ENCODE measurements at regions not wholly inside any gene's neighbourhood (a gene's known extent, or its start where the extent isn't known, plus 50 kb on each side); places are given as distances from the start of the nearest gene placed in this dataset.
"Not testable (repeated sequence)": the region's sequence is repeated elsewhere in the genome, so short reads cannot be mapped to it uniquely, and the experiment has no call there.

DNA sequence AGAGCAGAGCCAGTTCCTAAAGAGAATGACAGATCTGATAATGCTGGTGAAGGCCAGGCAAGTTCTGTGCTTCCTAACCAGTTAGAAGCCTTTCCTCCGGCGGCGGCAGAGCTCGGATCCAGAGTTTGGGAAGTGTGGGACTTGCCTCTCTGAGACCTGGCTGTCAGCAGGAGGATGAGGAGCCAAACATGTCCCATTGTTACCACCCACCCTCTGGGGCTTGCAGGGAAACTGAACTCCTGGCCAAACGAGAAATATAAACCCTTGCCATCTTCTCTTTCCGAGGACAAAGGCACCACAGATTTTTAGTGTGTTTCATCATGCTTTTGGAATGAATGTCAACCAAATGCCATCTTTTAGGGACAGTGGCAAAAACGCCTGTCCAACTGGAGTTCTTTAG lies 80.2 kb upstream of the SMURF2 start:
- peaks cover 14% of the 10 kb centered on the region for H3K4me1 ChIP-seq
- no peak overlapping the region for H3K4me2 ChIP-seq
- no peak overlapping the region for H3K9ac ChIP-seq
- no peak overlapping the region for H3K4me3 ChIP-seq
- no peak for TF ChIP-seq Cebpa-rat (IDR thresholded peaks at IDR 0.05)
- no peaks in the 10 kb centered on the region for H3K36me3 ChIP-seq
- no peaks in the 10 kb centered on the region for H4K20me1 ChIP-seq
- H3K9me3 ChIP-seq: no peaks in the 10 kb centered on the region
- no peaks in the 10 kb centered on the region; the same call in 1 of the 2 replicates for H3K27me3 ChIP-seq
- H3K27ac ChIP-seq: no peak overlapping the region

- H3K36me3 ChIP-seq, H3K27ac ChIP-seq, H3K4me2 ChIP-seq, H3K9me3 ChIP-seq, H4K20me1 ChIP-seq, H3K27me3 ChIP-seq, H3K9ac ChIP-seq, H3K4me3 ChIP-seq: not testable (repeated sequence)
- H3K4me1 ChIP-seq: peaks cover 14% of the 10 kb centered on the region
Observed at GRCh38 chr17:64741916-64742315, 79.8 kb upstream of the SMURF2 start.

DNA sequence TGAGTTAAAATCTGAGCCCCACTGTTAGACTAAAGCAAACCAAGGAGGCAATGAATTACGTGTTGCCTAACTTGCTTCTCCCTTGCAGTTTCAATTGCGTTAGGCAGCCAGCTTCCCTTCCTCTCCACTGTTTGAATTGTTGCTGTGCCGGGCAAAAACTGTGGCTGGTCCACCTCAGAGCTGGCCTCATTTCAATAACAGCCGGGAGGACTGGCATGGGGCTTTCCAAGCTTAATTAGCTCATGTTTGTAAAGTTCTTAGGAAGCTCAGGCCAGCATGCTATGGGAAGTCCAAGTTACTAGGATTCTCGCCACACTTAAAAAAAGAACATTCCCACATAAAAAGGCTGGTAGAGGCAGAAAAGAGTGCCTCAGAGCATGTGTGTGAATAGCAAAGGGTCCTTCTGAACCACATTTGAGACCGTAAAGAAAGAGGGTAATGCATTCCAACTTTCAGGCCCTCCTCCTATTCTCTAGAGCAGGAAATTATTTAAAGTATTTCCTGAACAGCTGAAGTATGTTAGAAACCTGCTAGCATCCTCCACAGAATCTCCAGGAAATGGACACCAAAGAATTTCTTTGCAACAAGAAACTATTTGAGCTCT lies 79.0 kb upstream of the SMURF2 start:
- Histone ChIP-seq H3K9ac (no peak overlapping the region), H3K4me1 (peaks cover 14% of the 10 kb centered on the region), H3K27ac (no peak overlapping the region), H3K27me3 (no peaks in the 10 kb centered on the region; the same call in 1 of the 2 replicates), H3K9me3 (no peaks in the 10 kb centered on the region), H3K4me3 (no peak overlapping the region), H3K4me2 (peak overlapping the region; percentile 59), H3K36me3 (no peaks in the 10 kb centered on the region), H4K20me1 (no peaks in the 10 kb centered on the region)
- no peak for TF ChIP-seq Cebpa-rat (IDR thresholded peaks at IDR 0.05)

GRCh38 chr17:64739316-64740058 lies 77.4 kb upstream of the SMURF2 start:
- Histone ChIP-seq H4K20me1 (no peaks in the 10 kb centered on the region), H3K4me3 (no peak overlapping the region), H3K36me3 (no peaks in the 10 kb centered on the region), H3K27me3 (no peaks in the 10 kb centered on the region; the same call in 1 of the 2 replicates), H3K9me3 (no peaks in the 10 kb centered on the region), H3K9ac (no peak overlapping the region), H3K27ac (no peak overlapping the region), H3K4me1 (peaks cover 14% of the 10 kb centered on the region), H3K4me2 (no peak overlapping the region)
- TF ChIP-seq Cebpa-rat (IDR thresholded peaks at IDR 0.05): no peak

GRCh38 chr17:64736804-64737492 lies 74.8 kb upstream of the SMURF2 start:
- no peaks in the 10 kb centered on the region; the same call in 1 of the 2 replicates for H3K27me3 ChIP-seq
- H3K9me3 ChIP-seq: no peaks in the 10 kb centered on the region
- H3K4me2 ChIP-seq: no peak overlapping the region
- no peaks in the 10 kb centered on the region for H4K20me1 ChIP-seq
- H3K27ac ChIP-seq: no peak overlapping the region
- TF ChIP-seq Cebpa-rat (IDR thresholded peaks at IDR 0.05): no peak
- no peaks in the 10 kb centered on the region for H3K36me3 ChIP-seq
- H3K4me1 ChIP-seq: peaks cover 14% of the 10 kb centered on the region
- no peak overlapping the region for H3K9ac ChIP-seq
- no peak overlapping the region for H3K4me3 ChIP-seq

- Histone ChIP-seq H3K4me1 (no peaks in the 10 kb centered on the region), H4K20me1 (no peaks in the 10 kb centered on the region), H3K9me3 (no peaks in the 10 kb centered on the region), H3K4me3 (no peak overlapping the region), H3K9ac (no peak overlapping the region), H3K4me2 (no peak overlapping the region), H3K36me3 (no peaks in the 10 kb centered on the region), H3K27ac (no peak overlapping the region), H3K27me3 (no peaks in the 10 kb centered on the region)
- TF ChIP-seq Cebpa-rat (IDR thresholded peaks at IDR 0.05): no peak
Observed at GRCh38 chr17:64732336-64733006, 70.4 kb upstream of the SMURF2 start.

GRCh38 chr17:64730023-64730422 lies 67.9 kb upstream of the SMURF2 start:
- H3K9me3 ChIP-seq, H3K36me3 ChIP-seq, H3K4me1 ChIP-seq, H3K27me3 ChIP-seq, H3K4me3 ChIP-seq, H3K4me2 ChIP-seq, H3K27ac ChIP-seq, H3K9ac ChIP-seq, H4K20me1 ChIP-seq: not testable (repeated sequence)

DNA sequence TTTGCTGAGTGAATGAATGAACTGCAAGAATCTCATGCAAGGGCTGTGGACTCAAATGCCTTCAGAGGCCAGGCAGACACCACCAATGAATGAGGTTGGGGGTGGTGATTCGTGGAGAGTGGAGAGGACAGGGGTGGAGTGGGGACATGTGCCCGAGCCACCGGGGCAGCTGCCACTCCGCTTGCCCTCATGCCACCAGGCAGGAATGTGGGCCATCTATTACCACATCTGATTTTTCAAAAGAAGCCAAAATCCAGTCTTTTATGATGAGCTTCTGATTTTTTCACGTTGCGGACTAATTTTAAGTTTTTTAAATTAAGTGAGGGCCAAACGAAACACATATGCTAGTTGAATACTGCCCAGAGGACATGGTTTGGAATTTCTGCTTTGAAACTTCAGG lies 67.1 kb upstream of the SMURF2 start:
- no peaks in the 10 kb centered on the region for H3K36me3 ChIP-seq
- H4K20me1 ChIP-seq: no peaks in the 10 kb centered on the region
- no peak overlapping the region for H3K27ac ChIP-seq
- H3K4me3 ChIP-seq: no peak overlapping the region
- H3K4me2 ChIP-seq: no peak overlapping the region
- TF ChIP-seq Cebpa-rat (IDR thresholded peaks at IDR 0.05): no peak
- no peaks in the 10 kb centered on the region for H3K4me1 ChIP-seq
- no peaks in the 10 kb centered on the region for H3K9me3 ChIP-seq
- no peak overlapping the region for H3K9ac ChIP-seq
- H3K27me3 ChIP-seq: no peaks in the 10 kb centered on the region

- Histone ChIP-seq H3K4me2 (no peak overlapping the region), H3K9me3 (no peaks in the 10 kb centered on the region), H3K36me3 (no peaks in the 10 kb centered on the region), H3K9ac (no peak overlapping the region), H3K27ac (no peak overlapping the region), H3K27me3 (no peaks in the 10 kb centered on the region), H3K4me1 (no peaks in the 10 kb centered on the region), H4K20me1 (no peaks in the 10 kb centered on the region), H3K4me3 (no peak overlapping the region)
- TF ChIP-seq Cebpa-rat (IDR thresholded peaks at IDR 0.05): no peak
Observed at GRCh38 chr17:64728041-64728695, 66.1 kb upstream of the SMURF2 start.

DNA sequence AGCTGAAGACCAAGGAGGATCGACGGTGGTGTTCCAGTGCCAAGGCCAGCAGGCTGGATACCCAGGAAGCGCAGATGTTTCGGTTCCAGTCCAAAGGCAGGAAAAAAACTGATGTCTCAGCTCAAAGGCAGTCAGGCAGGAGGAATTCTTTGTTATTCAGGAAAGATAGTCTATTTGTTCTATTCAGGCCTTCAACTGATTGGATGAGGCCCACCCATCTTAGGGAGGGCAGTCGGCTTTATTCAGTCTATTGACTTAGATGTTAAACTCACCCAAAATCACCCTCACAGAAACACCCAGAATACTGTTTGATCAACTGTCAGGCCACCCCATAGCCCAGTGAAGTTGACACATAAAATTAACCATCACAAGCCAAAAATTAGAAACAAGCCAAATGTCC lies 63.9 kb upstream of the SMURF2 start:
- not testable (repeated sequence) for H3K9me3 ChIP-seq, H3K4me2 ChIP-seq, H3K36me3 ChIP-seq, H3K9ac ChIP-seq, H3K27me3 ChIP-seq, H3K27ac ChIP-seq, H3K4me1 ChIP-seq, H3K4me3 ChIP-seq, H4K20me1 ChIP-seq

DNA sequence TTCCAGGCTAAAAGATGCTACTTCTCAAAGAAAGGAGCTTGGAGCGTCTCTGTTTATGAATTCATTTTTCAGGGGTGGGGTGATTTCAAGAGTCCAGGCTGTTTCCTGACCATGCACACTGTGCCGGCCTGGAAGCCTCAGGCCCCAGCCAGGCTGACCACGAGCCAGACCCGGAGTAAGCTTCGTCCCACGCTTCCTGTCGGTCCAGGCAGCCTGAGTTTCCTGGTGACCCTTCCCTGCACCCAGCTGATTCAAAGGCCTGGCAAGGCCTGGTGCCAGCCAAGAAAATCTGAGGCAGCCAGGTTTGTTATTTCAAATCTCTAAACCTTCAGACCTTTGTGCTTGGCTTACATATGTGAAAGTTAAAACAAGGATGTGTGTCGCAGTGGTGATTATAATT lies 62.1 kb upstream of the SMURF2 start:
- H3K9me3 ChIP-seq, H3K9ac ChIP-seq, H3K4me3 ChIP-seq, H4K20me1 ChIP-seq, H3K4me2 ChIP-seq, H3K36me3 ChIP-seq, H3K4me1 ChIP-seq, H3K27me3 ChIP-seq, H3K27ac ChIP-seq: not testable (repeated sequence)

Measured in BLaER1 (cell line).